Neutrophil (primary cell): ENCODE measurements at regions not wholly inside any gene's neighbourhood (a gene's known extent, or its start where the extent isn't known, plus 50 kb on each side); places are given as distances from the start of the nearest gene placed in this dataset.

Experiments
- H3K27ac ChIP-seq: fragments of 200-600 bp; sonication (generic); 2 replicates; pipeline ENCODE4 v1.5.1; 2016; ENCODE audit warnings: mild to moderate bottlenecking, moderate library complexity
- H3K27me3 ChIP-seq: fragments of 200-600 bp; sonication (generic); 2 replicates; pipeline ENCODE4 v1.6.0; 2016; ENCODE audit warnings: mild to moderate bottlenecking
- H3K36me3 ChIP-seq: fragments of 200-600 bp; sonication (generic); 2 replicates; pipeline ENCODE4 v1.5.1; 2017
- H3K4me1 ChIP-seq, 2 experiments: fragments of 200-600 bp in 1 of 2; sonication (generic) in 1 of 2; 1 replicate in 1 of 2; 2 replicates in 1 of 2; pipeline versions ENCODE4 v1.5.1 to v1.6.1; 2013 to 2016; ENCODE audit warnings: low read depth in 1 of 2, low read length in 1 of 2, mild to moderate bottlenecking in 1 of 2, moderate library complexity in 1 of 2; ENCODE audit not compliant: control insufficient read depth in 1 of 2, insufficient read depth in 1 of 2
- H3K4me3 ChIP-seq, 2 experiments: fragments of 200-600 bp in 1 of 2; sonication (generic) in 1 of 2; 1 replicate in 1 of 2; 2 replicates in 1 of 2; pipeline ENCODE4 v1.5.1; 2013 to 2016; ENCODE audit warnings: low read depth in 1 of 2, low read length in 1 of 2, mild to moderate bottlenecking in 1 of 2, moderate library complexity in 1 of 2
- H3K9me3 ChIP-seq: fragments of 200-600 bp; sonication (generic); 2 replicates; pipeline ENCODE4 v1.5.1; 2016
- TF ChIP-seq, protein P1 (sequence below): fragments of 200-600 bp; sonication (generic); IDR thresholded peaks from 2 replicates; pipeline ENCODE4 v1.5.1; 2016; ENCODE audit warnings: antibody characterized with exemption

DNA sequence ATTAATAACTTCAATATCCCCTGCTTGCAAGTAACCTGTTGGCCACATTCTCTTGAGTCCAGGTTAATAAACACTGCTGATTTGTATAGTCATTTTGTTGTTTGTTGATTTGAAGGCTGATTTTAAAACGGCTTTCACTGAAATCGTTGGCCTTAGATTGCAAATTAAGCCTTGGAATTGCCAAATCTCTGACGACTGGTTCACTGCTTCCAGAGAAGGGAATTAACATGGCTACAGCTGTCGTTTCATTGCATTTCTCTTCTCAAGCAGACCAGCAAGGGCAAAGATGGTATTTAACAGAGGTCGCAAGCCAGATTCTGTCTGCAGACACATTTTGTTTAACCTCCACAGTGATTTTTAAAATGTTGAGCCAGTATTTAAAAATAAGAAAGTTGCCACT lies 470.9 kb downstream of the TFAP2A start:
- H3K9me3 ChIP-seq: no peaks in the 10 kb centered on the region
- H3K36me3 ChIP-seq: no peaks in the 10 kb centered on the region
- no peaks in the 10 kb centered on the region for H3K4me1 ChIP-seq
- H3K27me3 ChIP-seq: no peaks in the 10 kb centered on the region
- no peak overlapping the region for H3K4me3 ChIP-seq
- TF ChIP-seq, protein P1, sequence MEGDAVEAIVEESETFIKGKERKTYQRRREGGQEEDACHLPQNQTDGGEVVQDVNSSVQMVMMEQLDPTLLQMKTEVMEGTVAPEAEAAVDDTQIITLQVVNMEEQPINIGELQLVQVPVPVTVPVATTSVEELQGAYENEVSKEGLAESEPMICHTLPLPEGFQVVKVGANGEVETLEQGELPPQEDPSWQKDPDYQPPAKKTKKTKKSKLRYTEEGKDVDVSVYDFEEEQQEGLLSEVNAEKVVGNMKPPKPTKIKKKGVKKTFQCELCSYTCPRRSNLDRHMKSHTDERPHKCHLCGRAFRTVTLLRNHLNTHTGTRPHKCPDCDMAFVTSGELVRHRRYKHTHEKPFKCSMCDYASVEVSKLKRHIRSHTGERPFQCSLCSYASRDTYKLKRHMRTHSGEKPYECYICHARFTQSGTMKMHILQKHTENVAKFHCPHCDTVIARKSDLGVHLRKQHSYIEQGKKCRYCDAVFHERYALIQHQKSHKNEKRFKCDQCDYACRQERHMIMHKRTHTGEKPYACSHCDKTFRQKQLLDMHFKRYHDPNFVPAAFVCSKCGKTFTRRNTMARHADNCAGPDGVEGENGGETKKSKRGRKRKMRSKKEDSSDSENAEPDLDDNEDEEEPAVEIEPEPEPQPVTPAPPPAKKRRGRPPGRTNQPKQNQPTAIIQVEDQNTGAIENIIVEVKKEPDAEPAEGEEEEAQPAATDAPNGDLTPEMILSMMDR: no peak
- no peak overlapping the region for H3K27ac ChIP-seq

DNA sequence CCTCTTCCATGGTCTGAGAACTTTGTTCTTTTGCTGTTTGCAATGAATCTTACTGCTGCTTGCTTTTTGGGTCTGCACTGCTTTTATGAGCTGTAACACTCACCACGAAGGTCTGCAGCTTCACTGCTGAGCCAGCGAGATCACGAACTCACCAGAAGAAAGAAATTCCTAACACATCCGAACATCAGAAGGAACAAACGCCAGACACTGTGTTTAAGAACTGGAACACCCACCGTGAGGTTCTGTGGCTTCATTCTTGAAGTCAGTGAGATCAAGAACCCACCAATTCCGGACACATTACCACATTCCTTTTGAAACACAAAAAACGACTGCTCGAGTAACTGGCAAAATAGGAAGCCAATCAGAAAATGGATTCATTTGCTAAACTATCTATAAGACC lies 471.8 kb downstream of the TFAP2A start:
- TF ChIP-seq, protein P1: no peak
- no peaks in the 10 kb centered on the region for H3K27me3 ChIP-seq
- H3K36me3 ChIP-seq: no peaks in the 10 kb centered on the region

DNA sequence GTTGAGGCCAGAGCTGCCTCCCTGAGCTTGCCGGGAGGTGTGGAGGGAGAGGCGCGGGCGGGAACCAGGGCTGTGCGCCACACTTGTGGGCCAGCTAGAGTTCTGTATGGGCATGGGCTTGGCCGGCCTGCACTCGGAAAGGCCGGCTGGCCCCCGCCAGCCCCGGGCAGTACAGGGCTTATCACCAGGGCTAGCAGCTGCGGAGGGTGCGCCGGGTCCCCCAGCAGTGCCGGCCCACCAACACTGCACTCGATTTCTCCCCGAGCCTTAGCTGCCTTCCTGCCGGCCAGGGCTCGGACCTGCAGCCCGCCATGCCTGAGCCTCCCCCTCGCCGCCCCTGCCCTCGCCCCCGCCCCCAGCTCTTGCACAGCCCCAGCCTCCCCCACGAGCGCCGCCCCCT lies 472.7 kb downstream of the TFAP2A start:
- Histone ChIP-seq H3K27ac (no peak overlapping the region), H3K36me3 (no peaks in the 10 kb centered on the region), H3K27me3 (no peaks in the 10 kb centered on the region), H3K4me1 (no peaks in the 10 kb centered on the region), H3K9me3 (no peaks in the 10 kb centered on the region), H3K4me3 (no peak overlapping the region)
- TF ChIP-seq, protein P1: no peak

More for the DNA sequence above, 471.8 kb downstream of the TFAP2A start:
- Histone ChIP-seq H3K9me3 (no peaks in the 10 kb centered on the region), H3K27ac (no peak overlapping the region), H3K4me1 (no peaks in the 10 kb centered on the region), H3K4me3 (no peak overlapping the region)

DNA sequence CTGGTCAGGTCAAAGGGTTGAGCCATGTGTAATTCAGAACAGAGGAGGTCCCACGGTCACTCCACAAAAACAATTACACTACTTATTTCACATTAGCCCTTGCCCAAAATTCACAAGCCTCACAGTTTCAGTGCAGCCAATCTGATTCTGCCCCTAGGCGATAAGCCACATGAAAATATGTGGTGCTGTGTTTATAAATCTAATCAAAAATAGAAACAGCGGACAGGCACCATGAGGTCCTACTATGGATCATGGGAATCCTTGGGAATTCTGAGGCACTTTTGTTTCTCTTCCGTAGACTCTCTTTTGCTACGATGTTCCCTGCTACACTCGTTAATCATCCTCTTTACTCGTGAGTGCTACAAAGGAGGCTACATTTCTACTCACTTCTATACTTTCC lies 476.1 kb downstream of the TFAP2A start:
- Histone ChIP-seq H3K4me1 (no peaks in the 10 kb centered on the region), H3K27me3 (no peaks in the 10 kb centered on the region), H3K4me3 (no peak overlapping the region), H3K9me3 (no peaks in the 10 kb centered on the region), H3K27ac (no peak overlapping the region), H3K36me3 (no peaks in the 10 kb centered on the region)
- TF ChIP-seq, protein P1: no peak

DNA sequence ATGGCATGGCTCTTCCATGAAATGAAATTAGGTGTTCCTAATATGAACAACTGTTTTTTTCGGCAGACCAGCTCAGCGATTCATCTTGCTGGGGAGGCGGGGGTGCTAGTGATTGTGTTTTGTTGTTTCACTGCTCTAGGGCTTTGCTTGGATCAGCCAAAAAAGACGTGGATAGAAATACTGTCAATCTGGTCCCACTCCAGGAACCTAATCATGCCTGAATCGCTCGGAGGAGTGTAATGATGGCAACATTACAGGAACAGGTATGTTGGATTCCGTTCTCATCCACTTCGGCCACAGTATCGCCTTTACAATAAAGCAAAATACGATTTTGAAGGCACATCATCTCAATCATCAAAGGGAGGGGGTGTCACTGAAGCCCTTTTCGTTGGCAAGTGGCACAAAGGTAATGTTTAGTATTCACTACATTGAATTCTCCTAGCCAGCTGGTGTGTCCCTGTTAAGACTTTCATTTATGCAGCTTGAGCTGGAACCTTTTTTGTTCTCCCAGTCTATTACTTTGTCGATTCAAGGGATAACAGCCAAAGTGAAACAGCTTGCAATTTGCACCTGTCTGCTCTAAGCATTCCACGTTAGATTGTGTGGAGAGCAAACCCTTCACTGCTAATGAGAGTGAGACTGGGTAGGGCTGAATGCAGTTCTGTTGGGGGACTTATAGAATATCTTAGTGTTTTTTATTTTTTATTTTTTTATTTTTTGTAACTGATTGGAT lies 477.7 kb downstream of the TFAP2A start:
- TF ChIP-seq, protein P1: no peak
- Histone ChIP-seq H3K36me3 (no peaks in the 10 kb centered on the region), H3K27me3 (no peaks in the 10 kb centered on the region), H3K9me3 (no peaks in the 10 kb centered on the region), H3K4me3 (no peak overlapping the region), H3K27ac (no peak overlapping the region), H3K4me1 (no peaks in the 10 kb centered on the region)
